Islet precursor cell (in vitro differentiated cells): ENCODE measurements at regions not wholly inside any gene's neighbourhood (a gene's known extent, or its start where the extent isn't known, plus 50 kb on each side); places are given as distances from the start of the nearest gene placed in this dataset.
"Not testable (repeated sequence)": the region's sequence is repeated elsewhere in the genome, so short reads cannot be mapped to it uniquely, and the experiment has no call there.

Experiments used
- DNase-seq: peaks from one replicate; pipeline ENCODE4 v3.0.0-alpha.2; 2018

DNA sequence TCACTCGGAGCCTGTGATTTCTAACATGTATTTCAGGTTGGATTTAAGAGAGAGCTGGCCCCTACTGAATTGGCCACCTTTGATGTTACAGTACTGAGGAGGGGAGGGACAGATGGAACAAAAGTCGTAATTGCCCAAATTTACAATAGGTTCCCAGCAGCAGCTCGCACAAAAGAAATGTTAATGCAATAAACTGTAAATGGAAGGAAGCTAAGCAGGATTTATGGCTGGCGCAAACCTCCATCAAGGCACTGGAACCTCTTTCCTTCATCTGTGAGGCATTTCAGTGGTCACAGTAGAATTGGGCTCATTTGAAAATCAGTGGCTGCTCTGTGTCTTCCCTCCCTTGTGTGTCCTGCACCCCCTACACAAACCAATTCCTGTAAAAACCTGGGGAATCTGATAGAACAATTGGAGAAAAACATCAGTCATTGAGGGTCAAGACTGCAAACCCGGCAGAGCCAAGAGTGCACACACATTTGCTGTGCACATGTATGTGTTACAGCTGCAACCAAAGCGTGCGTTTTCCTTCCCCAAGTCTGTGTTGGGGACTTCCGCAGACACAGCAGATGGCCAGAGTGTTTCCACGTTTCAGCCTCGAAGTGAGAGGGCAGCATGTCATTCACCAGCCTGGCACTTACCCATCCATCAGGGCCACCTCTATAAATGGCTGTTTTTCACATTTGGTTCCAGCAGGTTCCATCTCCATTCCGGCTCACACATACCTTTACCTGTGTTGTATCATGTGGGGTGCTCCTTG, 192.8 kb downstream of the TM9SF2 start:
- DNase-seq = no peak

DNA sequence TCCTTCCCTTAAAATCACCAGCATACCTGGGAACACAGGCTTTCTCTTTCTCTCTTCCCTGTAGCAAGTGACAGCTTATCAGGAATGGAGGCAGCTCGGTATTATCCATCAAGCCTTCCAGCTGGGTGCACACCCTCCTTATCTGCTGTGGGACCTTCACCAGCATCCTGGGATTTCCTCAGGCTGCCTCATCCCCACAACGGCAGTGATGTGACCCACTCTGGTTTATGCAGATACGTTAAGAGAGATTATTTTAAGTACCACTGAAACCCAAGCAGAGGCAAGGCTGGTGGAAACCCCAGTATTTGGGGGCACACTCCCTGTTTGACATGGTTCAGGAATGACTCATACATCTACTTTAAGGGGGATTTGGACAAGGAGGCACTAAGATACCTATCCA, 192.1 kb downstream of the TM9SF2 start:
- no peak for DNase-seq

DNA sequence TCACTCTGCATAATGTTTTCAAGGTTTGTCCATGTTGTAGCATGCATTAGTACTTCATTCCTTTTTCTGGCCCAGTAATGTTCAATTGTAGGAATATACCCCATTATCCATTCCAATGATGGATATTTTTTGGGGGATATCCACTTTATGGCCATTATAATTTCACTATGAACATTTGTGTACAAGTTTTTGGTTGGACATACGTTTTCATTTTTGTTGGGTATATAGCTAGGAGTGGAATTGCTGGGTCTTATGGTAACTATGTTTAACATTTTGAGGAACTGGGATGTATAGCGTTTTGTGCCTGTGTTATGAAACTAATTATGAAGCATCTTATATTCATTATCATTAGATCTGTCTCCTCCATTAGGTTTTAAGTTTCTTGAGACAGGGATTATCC, 191.6 kb downstream of the TM9SF2 start:
- DNase-seq = no peak

DNA sequence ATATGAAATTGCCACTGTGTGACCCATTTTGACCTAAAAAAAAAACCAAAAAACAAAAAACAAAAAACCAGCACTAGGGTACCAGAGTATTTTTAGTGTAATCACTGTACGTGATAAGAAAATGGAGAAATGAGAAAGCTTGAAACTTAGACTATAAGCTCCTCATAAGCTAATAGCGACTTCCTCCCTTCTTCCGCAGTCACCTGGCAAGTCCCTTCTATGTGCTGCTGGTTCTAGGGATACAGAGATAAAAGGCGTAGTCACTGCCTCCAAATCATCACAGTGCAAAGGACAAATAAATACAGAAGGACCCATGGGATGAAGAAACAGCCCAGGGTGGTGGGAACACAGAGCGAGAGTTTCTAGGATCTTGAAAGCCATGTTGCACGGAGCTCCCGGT, 190.3 kb downstream of the TM9SF2 start:
- no peak for DNase-seq

DNA sequence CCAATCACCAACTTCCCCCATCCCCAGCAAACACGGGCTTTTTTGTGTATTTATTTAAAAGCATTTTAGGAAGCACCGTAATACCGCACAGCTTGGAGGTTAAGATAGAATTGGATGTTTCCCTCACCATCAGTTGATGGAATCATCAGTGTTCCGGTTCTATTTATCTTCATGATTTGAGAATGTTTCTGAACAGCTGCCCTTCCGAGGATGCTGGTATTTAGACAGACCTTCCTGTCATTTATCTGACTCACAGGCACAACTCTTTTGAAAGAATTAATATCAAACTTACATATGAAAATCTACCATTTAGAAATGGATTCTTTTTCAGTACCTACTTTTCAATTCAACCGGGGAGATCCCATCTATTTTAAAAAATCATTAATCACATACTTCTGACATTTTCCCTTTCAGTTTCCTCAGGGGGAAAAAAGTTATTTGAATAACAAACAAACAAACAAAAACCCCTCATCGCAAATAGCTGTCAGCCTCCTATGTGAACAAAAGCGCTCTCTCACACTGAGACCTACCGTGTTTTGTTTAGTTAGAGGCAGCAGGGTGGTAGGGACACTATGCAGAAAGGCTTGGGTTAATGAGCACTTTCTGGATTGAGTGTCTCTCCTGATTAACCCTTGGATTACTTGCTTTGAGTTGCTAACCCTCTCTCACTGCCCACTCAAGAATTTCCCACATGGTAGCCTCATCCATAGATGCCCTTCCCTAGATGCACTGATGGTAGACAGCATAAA, 189.3 kb downstream of the TM9SF2 start:
- no peak for DNase-seq

DNA sequence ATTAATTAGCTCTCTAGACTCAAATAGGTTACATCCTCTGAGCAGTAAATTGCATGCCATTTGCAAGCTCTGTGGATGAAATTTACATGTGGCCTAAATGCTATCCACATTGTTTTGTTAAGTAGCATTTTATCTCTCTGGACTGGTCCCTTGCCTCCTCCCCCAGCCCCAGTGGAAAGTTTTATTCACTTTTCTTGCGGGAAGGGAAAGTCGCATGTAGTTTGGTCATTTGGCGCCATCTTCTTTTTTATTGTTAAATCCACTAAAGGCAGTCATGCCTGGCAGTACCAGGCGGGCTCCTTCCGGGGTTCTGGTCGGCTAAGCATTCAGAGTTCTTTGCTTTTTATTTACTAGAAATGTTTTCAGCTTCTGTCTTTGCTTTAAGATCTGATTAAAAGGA, 188.7 kb downstream of the TM9SF2 start:
- no peak for DNase-seq

DNA sequence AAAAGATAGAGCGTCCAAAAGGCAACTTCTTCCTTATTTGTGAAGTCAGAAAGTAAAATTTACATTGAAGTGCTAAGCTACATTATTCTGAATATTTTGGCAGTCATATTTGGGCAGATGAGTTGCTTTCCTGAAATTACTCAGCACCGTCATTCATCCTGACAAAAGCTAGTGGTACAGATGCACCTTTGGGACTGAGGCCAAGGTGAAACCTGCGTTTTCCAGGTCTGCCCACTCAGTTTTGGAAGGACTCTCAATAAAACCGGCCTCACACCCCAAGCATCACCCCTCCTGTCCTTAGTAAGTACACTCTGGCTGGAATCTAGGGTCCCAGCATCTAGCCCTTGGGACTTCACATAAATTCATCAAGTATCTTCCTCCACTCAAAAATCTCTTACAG, 187.5 kb downstream of the TM9SF2 start:
- DNase-seq = no peak

DNA sequence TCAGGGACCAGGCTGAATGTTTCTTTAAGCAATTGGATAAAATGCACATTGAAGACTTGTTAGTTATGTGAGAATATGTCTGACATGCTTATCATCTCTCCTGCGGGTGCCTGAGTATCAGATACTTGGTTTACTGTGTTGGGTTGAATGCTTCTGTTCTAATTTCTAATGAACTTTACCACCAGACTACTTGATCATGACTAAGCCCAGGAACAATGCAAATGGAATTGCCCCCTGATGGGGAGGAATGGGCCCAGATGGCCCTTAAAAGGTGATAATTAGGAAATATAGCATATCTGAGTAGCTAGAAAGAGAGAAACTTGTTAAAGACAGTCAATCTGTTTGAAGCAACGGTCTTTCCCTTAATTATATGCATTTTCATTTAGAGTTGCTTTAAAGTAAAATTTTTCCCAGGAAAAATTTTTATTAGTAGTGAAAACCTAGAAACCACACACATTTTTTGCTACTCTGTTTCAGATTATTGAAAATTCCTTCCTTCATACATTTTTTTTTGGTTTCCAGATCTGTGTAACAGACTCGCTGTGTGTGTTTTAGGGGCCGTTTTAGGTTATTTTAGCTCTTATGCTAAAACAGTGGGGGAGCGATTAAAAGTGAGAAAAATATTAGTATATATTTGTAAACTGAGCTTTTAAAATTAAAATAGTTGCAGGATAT, 186.6 kb downstream of the TM9SF2 start:
- DNase-seq = peak; percentile 61

DNA sequence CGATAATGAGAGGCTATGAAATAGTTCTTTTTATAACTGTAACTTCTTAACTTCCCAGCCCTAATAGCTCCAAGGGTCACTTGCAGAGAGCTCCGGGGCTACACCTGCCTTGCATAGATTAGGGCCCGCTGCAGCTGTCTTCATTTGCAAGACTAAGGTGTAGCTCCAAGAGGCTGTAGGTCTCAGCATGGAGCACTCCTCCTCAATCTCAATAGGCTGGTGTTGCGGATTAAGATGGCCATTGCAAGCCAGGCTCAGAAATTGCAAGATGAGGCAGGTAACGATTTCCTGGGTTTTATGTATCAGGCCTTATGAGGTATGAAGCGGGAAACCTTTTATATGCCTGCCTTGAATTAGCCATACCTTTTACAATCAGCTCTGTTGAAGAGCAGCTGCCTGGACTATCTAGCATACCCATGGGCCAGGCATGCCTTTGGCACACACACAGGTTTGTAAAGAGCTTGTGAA, 185.7 kb downstream of the TM9SF2 start:
- no peak for DNase-seq

DNA sequence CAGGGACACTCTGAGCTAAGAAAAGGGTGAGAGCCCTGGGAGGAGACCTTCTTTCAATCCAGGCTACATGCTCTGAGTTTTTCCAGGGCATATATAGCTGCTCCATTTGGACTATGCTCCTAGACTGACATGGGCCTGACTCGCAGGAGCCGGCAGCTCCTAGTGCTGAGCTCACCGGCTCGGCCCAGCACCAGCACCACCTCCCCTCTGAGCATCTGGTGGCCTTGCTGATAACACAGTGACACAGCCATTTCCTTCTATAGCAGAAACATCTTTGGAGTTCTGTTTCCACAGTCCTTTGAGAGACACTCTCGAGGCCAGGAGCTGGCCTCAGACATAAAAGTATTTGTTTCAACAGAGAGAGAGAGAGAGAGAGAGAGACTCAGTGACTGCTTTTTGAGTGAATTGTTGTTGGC, 184.9 kb downstream of the TM9SF2 start:
- peak; percentile 85 for DNase-seq

DNA sequence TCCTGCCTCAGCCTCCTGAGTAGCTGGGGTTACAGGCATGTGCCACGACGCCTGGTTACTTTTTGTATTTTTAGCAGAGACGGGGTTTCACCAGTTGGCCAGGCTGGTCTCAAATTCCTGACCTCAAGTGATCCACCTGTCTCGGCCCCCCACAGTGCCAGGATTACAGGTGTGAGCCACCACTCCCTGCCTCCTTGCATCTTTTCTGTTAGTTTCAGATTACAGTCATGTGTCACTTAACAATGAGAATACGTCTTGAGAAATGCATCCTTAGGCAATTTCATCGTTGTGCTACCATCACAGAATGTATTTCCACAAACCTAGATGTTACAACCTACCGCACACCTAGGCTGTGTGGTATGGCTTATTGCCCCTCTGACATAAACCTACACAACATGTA, 180.4 kb downstream of the TM9SF2 start:
- DNase-seq = no peak

DNA sequence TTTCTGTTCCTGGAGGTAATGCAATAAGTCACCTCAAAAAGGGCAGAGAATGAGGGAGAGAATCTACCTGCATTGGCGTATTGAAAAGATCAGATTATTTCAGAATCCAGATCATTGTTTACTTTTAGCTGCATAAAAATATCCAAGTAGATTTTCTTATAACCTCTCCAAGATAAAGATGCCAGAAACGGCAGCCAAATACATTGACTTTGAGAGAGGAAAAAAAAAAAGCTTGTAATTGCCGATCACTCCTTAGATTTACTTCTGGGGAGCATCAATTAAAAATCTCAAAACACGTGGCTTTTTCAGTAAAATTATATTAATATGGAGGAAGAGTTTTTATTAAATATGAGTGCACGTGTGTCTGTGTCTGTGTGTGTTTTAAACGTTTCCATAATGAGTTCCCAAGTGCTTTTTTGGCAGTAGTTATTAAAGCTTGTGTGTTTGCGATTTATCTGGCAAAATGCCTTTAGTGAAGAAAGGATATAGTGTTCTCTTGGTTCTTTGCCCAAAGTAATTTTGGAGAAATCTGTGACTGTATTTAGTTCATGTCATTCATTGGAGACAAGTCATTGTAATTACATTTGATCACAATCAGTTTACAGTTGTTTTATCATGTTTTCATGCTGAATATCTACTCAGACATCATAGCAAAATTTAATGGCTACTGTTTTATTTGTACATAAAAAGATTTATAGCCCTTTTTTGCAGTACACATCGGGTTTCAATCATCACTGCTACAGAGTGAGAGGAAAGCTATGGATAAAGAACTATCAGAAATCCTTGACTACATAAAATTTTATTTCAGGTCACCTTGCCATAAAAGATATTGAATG, 176.1 kb downstream of the TM9SF2 start:
- DNase-seq = no peak

DNA sequence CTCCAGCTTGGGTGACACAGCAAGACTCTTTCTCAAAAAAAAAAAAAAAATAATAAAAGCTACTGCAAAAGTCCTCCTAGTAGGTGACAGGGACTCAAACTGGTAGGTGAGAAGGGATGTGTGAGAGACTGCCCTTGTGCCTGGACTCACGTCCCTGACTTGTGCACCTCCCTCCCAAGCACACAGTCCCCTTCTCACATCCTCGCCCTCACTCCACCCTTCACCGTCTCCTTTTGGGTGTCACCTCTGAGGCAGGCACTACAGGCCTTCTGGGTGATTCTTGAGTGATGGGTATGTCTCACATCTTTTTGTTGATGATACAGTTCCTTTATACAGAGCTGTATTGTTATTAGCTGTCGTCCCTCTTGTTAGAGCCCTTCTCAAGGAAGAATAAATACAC, 170.5 kb downstream of the TM9SF2 start:
- no peak for DNase-seq

DNA sequence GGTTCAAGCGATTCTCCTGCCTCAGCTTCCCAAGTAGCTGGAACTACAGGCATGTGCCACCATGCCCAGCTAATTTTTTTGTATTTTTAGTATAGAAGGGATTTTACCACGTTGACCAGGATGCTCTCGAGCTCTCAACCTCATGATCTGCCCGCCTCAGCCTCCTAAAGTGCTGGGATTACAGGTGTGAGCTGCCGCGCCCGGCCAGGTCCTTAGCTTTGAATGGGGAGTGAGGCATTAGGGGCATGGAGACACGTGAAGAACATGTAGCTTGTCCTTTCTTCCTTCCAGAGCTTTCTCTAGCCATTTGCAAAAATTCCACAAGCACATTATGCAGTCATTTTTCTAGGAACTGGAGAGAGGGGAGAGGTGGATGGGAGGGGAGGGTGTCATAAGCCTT, 167.8 kb downstream of the TM9SF2 start:
- DNase-seq = not testable (repeated sequence)

DNA sequence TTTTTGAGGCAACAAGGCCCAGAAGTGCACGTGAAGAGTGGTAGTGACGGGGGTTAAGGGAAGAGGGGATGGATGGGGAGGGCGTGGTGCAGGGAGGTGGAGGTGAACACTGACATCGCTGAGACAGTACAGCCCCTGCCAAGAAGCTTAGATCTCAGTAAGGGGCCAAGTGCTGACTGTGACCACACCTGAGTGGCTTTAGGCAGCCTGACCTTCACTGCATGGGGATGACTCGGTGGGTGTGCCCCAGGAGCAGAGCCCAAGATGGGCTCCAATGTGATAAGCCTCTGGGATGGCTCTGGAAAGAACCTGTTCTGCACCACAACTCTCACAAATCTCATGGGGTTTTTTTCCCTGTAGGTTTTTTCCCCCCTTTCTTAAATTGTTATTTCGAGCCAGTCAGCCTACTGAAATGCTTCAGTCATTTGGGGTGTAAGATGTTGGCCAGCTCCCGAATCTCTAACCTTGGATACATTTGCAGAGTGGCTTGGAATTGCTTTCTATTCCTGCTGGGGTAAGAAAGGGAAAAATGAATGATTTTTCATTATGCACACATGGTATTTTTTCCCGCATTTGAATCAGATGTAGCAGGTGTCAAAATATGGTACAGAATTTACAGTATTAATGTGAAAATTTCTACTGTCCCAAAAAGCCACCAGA, 165.0 kb downstream of the TM9SF2 start:
- DNase-seq = no peak

DNA sequence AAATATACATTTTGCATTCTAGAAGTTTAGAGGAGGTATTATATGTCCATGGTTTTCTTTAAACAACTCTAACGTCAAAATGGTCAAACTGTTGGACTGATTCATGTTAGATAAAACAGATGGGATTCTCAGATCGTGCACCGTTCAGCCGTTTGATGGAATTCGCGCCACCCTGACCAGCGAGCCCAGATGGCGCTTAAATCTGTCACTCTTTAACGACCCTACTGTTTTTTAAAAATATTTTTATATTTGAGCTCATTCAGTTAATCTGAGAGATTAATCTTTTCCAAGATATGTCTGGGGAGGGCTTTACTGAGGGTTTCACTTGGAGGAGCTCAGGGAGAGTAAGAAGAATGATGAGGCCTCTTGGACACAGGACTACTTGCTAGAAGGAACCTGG, 164.4 kb downstream of the TM9SF2 start:
- no peak for DNase-seq

DNA sequence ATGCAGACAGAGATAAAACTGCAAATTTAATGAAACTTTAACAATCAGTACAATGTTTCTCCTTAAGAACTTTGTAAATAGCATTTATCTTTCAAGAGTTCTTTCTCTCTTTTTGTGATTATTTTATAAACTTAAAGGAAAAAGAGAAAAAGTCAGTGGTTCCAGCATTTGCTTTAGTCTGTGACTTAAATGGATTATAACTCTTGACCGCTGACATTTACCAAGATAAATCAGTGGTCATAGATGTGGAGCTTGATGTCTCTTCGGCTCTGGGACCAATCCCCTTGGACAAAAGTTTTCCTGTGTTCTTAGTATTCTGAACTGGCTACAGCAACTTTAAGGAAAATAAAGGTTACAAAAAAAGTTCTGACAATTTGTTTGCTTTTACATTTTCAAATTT, 162.6 kb downstream of the TM9SF2 start:
- no peak for DNase-seq

DNA sequence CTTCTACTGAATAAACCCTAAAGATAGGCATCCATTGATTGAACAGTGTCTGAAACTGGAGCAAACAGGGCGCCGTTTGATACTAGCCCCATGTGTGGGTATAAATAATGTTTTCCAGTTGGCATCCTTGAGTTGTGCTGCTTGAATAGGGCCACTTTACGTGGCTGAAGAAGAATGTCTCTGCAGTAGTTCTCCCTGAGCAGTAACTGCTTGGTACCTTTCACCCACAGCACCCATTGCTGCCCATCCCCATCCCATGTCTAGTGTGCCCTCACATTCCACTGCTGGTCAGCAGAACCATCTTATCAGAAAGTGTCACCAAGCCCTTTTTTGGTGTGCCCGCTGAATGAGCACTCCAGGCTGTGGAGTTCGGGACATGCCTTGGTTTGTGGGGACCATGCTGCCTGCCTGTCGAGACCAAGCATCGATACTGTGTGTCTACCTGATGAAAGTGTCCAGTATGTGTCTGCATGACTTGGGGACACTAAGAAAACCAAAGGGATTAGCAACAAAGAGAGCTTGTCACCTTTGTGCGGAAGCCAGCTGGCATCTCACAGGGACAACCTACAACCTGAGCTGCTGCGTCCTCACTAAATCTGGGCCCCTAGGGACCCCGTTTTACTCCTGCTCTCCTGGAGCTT, 162.0 kb downstream of the TM9SF2 start:
- DNase-seq = no peak

DNA sequence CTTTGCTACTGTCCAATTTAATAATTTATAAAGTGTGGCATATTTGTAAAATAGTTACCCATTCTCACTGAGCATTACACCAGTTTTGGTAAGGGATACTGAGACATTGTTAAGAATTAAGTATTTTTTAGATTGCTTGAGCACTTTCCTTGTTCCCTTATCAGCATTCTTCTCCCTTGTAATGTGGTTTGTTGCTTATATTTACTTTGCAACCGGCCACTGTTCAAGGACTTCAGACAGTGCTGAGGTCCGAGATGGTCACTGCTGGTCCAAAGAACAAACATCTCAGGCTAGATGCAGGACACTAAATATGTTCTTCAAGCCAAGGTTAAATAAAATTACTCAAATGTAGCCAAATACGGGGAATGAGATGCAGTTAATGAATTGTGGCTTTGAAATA, 161.4 kb downstream of the TM9SF2 start:
- DNase-seq = no peak

DNA sequence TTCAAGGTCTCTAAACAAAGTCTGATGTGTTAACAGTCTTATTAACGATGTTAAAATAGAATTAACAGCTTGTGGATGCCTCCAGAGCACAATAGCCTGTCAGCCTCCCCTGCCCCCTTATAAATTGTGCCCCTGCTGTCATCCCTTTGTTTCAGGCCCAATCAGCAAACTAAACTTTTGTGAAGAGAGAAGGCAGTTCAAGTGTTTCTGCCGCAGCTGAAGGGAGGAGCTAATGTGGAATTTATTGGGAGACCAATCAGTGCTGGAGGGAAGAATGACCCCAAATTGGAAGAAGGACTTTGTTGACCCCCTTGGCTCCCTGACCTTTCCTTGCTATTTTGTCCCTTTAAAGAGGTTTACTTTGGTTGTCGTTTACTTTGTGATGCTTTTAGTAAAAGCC, 160.5 kb downstream of the TM9SF2 start:
- no peak for DNase-seq

DNA sequence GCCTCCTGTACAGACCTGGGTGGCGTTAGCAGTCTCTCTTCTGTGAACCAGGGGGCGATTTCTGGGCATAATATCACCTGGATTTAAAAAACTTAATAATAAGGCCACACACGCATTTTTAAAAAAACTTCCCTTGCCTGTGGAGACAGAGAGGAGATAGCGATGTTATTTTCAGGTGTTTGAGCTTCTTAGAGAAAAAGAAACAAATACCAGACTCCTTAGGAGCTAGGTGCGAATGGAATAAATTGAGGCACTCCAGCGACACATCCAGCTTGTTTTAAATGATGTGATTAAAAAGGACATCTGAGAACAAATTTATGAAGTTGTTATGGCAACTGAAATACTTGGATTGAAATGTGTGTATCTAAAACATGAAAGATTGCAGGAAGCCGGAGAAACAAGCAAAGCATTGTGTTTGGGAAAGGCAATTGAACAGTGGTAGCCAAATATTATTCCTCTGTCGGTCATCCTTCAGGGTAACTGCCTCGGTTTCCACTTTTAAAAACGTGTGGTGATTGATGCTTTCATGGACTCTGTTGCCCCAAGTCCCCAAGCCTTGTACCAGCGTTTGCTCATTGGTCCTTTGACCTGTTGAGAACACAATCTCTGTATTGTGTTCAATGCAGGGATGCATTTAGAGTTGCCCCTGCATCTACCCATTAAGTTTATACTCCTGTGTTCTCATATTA, 158.7 kb downstream of the TM9SF2 start:
- no peak for DNase-seq
